H1 (cell line): ENCODE measurements at regions not wholly inside any gene's neighbourhood (a gene's known extent, or its start where the extent isn't known, plus 50 kb on each side); places are given as distances from the start of the nearest gene placed in this dataset.

Source experiments
- CTCF ChIA-PET: fragments of 300-600 bp; sonication (Branson Sonifier 250); formaldehyde crosslinking; loops from one replicate; lab custom pipeline; 2021; ENCODE audit not compliant: partially characterized antibody; lab: Charles Lee
- POLR2A ChIA-PET: fragments of 300-600 bp; sonication (Branson Sonifier 250); formaldehyde crosslinking; loops from one replicate; lab custom pipeline; 2021; ENCODE audit warnings: inconsistent platforms; ENCODE audit not compliant: partially characterized antibody; lab: Charles Lee
- DNase-seq, 2 experiments: peaks; one replicate each; pipeline versions ENCODE4 v3.0.0 to v3.0.0-alpha.2; 2010 to 2022; ENCODE audit warnings: low spot score in 2 of 2, low read depth in 1 of 2, mixed read lengths in 1 of 2
- FAIRE-seq: peaks from 2 replicates; lab custom pipeline; 2011; peaks lifted over from hg19 to GRCh38; lab: Jason Lieb, UNC
- H2AFZ ChIP-seq: 2 replicates; pipeline ENCODE4 v1.8.1; 2012; ENCODE audit warnings: low read length, inconsistent platforms
- H2AK5ac ChIP-seq: 2 replicates; pipeline ENCODE4 v1.6.1; 2013; ENCODE audit warnings: low read depth, low read length
- H2BK120ac ChIP-seq: replicated peaks from 2 replicates; pipeline ENCODE3; 2013; ENCODE audit warnings: low read depth, low read length, inconsistent platforms
- H2BK12ac ChIP-seq: 2 replicates; pipeline ENCODE4 v1.6.1; 2013; ENCODE audit warnings: low read depth, low read length
- H2BK15ac ChIP-seq: 2 replicates; pipeline ENCODE4 v1.6.1; 2013; ENCODE audit warnings: low read length
- H2BK20ac ChIP-seq: 2 replicates; pipeline ENCODE4 v1.6.1; 2013; ENCODE audit warnings: low read length
- H2BK5ac ChIP-seq: 2 replicates; pipeline ENCODE4 v1.6.1; 2013; ENCODE audit warnings: low read depth, low read length
- H3K14ac ChIP-seq: 2 replicates; pipeline ENCODE4 v1.6.1; 2013; ENCODE audit warnings: inconsistent platforms; ENCODE audit not compliant: insufficient read length
- H3K18ac ChIP-seq: 2 replicates; pipeline ENCODE4 v1.6.1; 2013; ENCODE audit warnings: low read length; ENCODE audit errors: extremely low read depth
- H3K23ac ChIP-seq: 2 replicates; pipeline ENCODE4 v1.6.1; 2013; ENCODE audit warnings: inconsistent platforms; ENCODE audit not compliant: insufficient read length
- H3K23me2 ChIP-seq: 2 replicates; pipeline ENCODE4 v1.6.1; 2013; ENCODE audit warnings: low read depth, low read length
- H3K27ac ChIP-seq: 2 replicates; pipeline ENCODE4 v1.6.1; 2011; ENCODE audit warnings: low read depth, low read length, inconsistent platforms
- H3K27me3 ChIP-seq, 4 experiments: replicated peaks in 1 of 4; 1 replicate in 1 of 4; 2 replicates in 3 of 4; pipeline versions ENCODE4 v1.6.1 to v1.8.1; 2011 to 2013; ENCODE audit warnings: low read length in 3 of 4, mild to moderate bottlenecking in 3 of 4, inconsistent platforms in 2 of 4, mixed read lengths in 2 of 4, moderate library complexity in 1 of 4; ENCODE audit not compliant: control insufficient read depth in 3 of 4, insufficient read depth in 3 of 4; ENCODE audit errors: extremely low read depth in 1 of 4
- H3K36me3 ChIP-seq, 4 experiments: 2 replicates each; pipeline versions ENCODE4 v1.6.1 to v1.8.1; 2011 to 2013; ENCODE audit warnings: mild to moderate bottlenecking in 4 of 4, low read length in 3 of 4, moderate library complexity in 2 of 4, control low read depth in 1 of 4, inconsistent platforms in 1 of 4; ENCODE audit not compliant: insufficient read depth in 4 of 4, control insufficient read depth in 2 of 4
- H3K4ac ChIP-seq: replicated peaks from 2 replicates; pipeline ENCODE3; 2013; ENCODE audit warnings: low read length, low read depth, mixed read lengths, inconsistent platforms; ENCODE audit not compliant: insufficient read length
- H3K4me1 ChIP-seq, 4 experiments: replicated peaks in 1 of 4; 1 replicate in 1 of 4; 2 replicates in 3 of 4; pipeline versions ENCODE4 v1.6.1 to v1.8.1; 2011 to 2013; ENCODE audit warnings: low read length in 3 of 4, inconsistent platforms in 2 of 4, mixed read lengths in 1 of 4; ENCODE audit not compliant: insufficient read depth in 4 of 4, control insufficient read depth in 3 of 4
- H3K4me2 ChIP-seq, 2 experiments: 2 replicates each; pipeline versions ENCODE4 v1.6.1 to v1.8.1; 2011 to 2013; ENCODE audit warnings: low read depth in 2 of 2, low read length in 2 of 2, control low read depth in 1 of 2, inconsistent platforms in 1 of 2, mild to moderate bottlenecking in 1 of 2; ENCODE audit not compliant: insufficient read depth in 1 of 2
- H3K4me3 ChIP-seq, 4 experiments: fragments of 200-600, 300-600 bp in 1 of 4; sonication (generic), shearing (Covaris generic), sonication (Bioruptor Twin) in 1 of 4; 2 replicates each; pipeline versions ENCODE4 v1.5.1 to v1.8.1; 2011 to 2016; ENCODE audit warnings: low read length in 4 of 4, low read depth in 3 of 4, control low read depth in 2 of 4, inconsistent platforms in 2 of 4, mild to moderate bottlenecking in 2 of 4, mixed read lengths in 1 of 4, moderate library complexity in 1 of 4; ENCODE audit not compliant: insufficient read depth in 2 of 4; ENCODE audit errors: extremely low read depth in 1 of 4
- H3K56ac ChIP-seq: replicated peaks from 2 replicates; pipeline ENCODE3; 2013; ENCODE audit warnings: low read depth, mild to moderate bottlenecking, mixed read lengths, low read length, inconsistent platforms; ENCODE audit not compliant: insufficient read length
- H3K79me1 ChIP-seq: 2 replicates; pipeline ENCODE4 v1.6.1; 2013; ENCODE audit warnings: low read depth, low read length, control low read depth
- H3K79me2 ChIP-seq, 2 experiments: 2 replicates each; pipeline versions ENCODE4 v1.6.1 to v1.8.1; 2012 to 2013; ENCODE audit warnings: low read length in 2 of 2, mild to moderate bottlenecking in 2 of 2, inconsistent platforms in 1 of 2; ENCODE audit not compliant: insufficient read depth in 2 of 2, control insufficient read depth in 1 of 2
- H3K9ac ChIP-seq, 4 experiments: replicated peaks in 1 of 4; 1 replicate in 1 of 4; 2 replicates in 3 of 4; pipeline versions ENCODE4 v1.6.1 to v1.8.1; 2011 to 2013; ENCODE audit warnings: low read depth in 3 of 4, low read length in 3 of 4, control low read depth in 2 of 4, mild to moderate bottlenecking in 2 of 4, moderate library complexity in 2 of 4, inconsistent platforms in 1 of 4; ENCODE audit errors: extremely low read depth in 1 of 4
- H3K9me3 ChIP-seq, 2 experiments: 2 replicates each; pipeline versions ENCODE4 v1.6.1 to v1.8.1; 2012 to 2013; ENCODE audit warnings: mild to moderate bottlenecking in 2 of 2, moderate library complexity in 2 of 2, control low read depth in 1 of 2, inconsistent platforms in 1 of 2, low read depth in 1 of 2, low read length in 1 of 2, mixed read lengths in 1 of 2; ENCODE audit not compliant: insufficient read depth in 2 of 2
- H4K20me1 ChIP-seq, 2 experiments: replicated peaks in 1 of 2; 2 replicates each; pipeline versions ENCODE3 to v1.8.1; 2011 to 2013; ENCODE audit warnings: inconsistent platforms in 2 of 2, low read length in 2 of 2, mild to moderate bottlenecking in 1 of 2; ENCODE audit not compliant: insufficient read depth in 2 of 2, control insufficient read depth in 1 of 2
- H4K5ac ChIP-seq: 2 replicates; pipeline ENCODE4 v1.6.1; 2013; ENCODE audit warnings: low read length, low read depth, mixed read lengths, inconsistent platforms; ENCODE audit not compliant: insufficient read length
- H4K8ac ChIP-seq: 2 replicates; pipeline ENCODE4 v1.8.0; 2013; ENCODE audit warnings: mild to moderate bottlenecking, moderate library complexity, low read length, inconsistent platforms; ENCODE audit not compliant: insufficient read depth; ENCODE audit errors: extremely low read depth
- H4K91ac ChIP-seq: replicated peaks from 2 replicates; pipeline ENCODE3; 2013; ENCODE audit warnings: low read length, mixed read lengths, inconsistent platforms; ENCODE audit not compliant: insufficient read length
- ATF2 ChIP-seq: IDR thresholded peaks from 2 replicates; pipeline ENCODE4 v1.6.1; 2012; ENCODE audit warnings: low read length, inconsistent platforms
- CTCF ChIP-seq, 3 experiments: IDR thresholded peaks; 1 replicate in 2 of 3; 2 replicates in 1 of 3; pipeline versions ENCODE4 v1.5.1 to v1.6.1; 2011; ENCODE audit warnings: low read length in 3 of 3, mild to moderate bottlenecking in 3 of 3, inconsistent platforms in 2 of 3, low read depth in 1 of 3, moderate library complexity in 1 of 3; ENCODE audit not compliant: insufficient read depth in 1 of 3; ENCODE audit errors: control extremely low read depth in 1 of 3
- RAD21 ChIP-seq, 2 experiments: IDR thresholded peaks in 1 of 2; conservative IDR thresholded peaks in 1 of 2; 2 replicates each; pipeline ENCODE4 v1.6.1; 2011; ENCODE audit warnings: low read depth in 2 of 2, low read length in 2 of 2, improper control_type of control experiment in 1 of 2, inconsistent platforms in 1 of 2, mild to moderate bottlenecking in 1 of 2, moderate library complexity in 1 of 2
- WGBS, 2 experiments: shearing (Covaris generic) in 1 of 2; methylation state at CpG; one replicate each; pipeline versions ENCODE4 v1.1.6 to v1.1.7; 2013 to 2015; ENCODE audit warnings: low lambda C conversion rate in 2 of 2, mixed read lengths in 2 of 2, inconsistent platforms in 1 of 2, low coverage in 1 of 2, missing lambda C conversion rate in 1 of 2; ENCODE audit not compliant: insufficient replicate concordance in 2 of 2, insufficient coverage in 1 of 2, insufficient read length in 1 of 2; ENCODE audit errors: extremely low coverage in 1 of 2, missing lambda C conversion rate in 1 of 2; 5-methylcytosine and 5-hydroxymethylcytosine counted together

- H2BK20ac ChIP-seq = no peak overlapping the region
- no peak overlapping the region for H3K4me2 ChIP-seq
- H4K20me1 ChIP-seq = no peaks in the 10 kb centered on the region
- no peak overlapping the region for H4K5ac ChIP-seq
- H2BK15ac ChIP-seq = no peak overlapping the region
- H3K4me1 ChIP-seq = peaks cover 0 to 9% (median 4%) of the 10 kb centered on the region in 4 experiments; a peak in 4 of 7 replicates
- H2AFZ ChIP-seq = no peak overlapping the region
- H2AK5ac ChIP-seq = no peak overlapping the region
- H3K56ac ChIP-seq = no peak overlapping the region
- no peak overlapping the region for H3K4ac ChIP-seq
- no peaks in the 10 kb centered on the region for H3K27me3 ChIP-seq
- TF ChIP-seq ATF2 = no peak
- peak; percentile 64 to 80 (median 74) for TF ChIP-seq CTCF (IDR thresholded peaks at IDR 0.05; ENCODE audit: control extremely low read depth in 1 of 3, insufficient read depth in 1 of 3, low read depth in 1 of 3, low read length in 3 of 3)
- peak; percentile 84 to 88 for TF ChIP-seq RAD21 (IDR thresholded peaks at IDR 0.05 in 1 of 2, conservative IDR thresholded peaks at IDR 0.05 in 1 of 2; ENCODE audit: low read depth in 2 of 2, low read length in 2 of 2)
- peak; percentile 55 for FAIRE-seq
- H3K9me3 ChIP-seq = no peaks in the 10 kb centered on the region
- H3K79me2 ChIP-seq = no peaks in the 10 kb centered on the region
- no peak overlapping the region for H3K18ac ChIP-seq
- WGBS, 2 experiments = 81% methylated on average over 9 of the region's 9 CpGs; no CpG with 5 or more reads in 1 of the 2 experiments
- no peaks in the 10 kb centered on the region for H3K79me1 ChIP-seq
- H3K9ac ChIP-seq = no peak overlapping the region
- CTCF ChIA-PET = interaction anchor here (0.7 to 2.9 kb wide), 14 partner anchors 9 to 472 kb away, joined by 3 to 7 read pairs (median 4); no protein-coding TSS in a partner anchor
- no peaks in the 10 kb centered on the region for H3K36me3 ChIP-seq
- peak; percentile 23 to 57 for DNase-seq
- no peak overlapping the region for H4K91ac ChIP-seq
- POLR2A ChIA-PET = interaction anchor here (0.7 kb wide), 1 partner anchor 19 kb away, joined by 3 read pairs; no protein-coding TSS in a partner anchor
- H3K23ac ChIP-seq = no peak overlapping the region
- no peak overlapping the region for H3K14ac ChIP-seq
- 0 out of 2 replicates have a peak overlapping the region, but pooled peaks have one; percentile 1 for H2BK5ac ChIP-seq
- H4K8ac ChIP-seq = no peak overlapping the region
- H2BK120ac ChIP-seq = no peak overlapping the region
- no peak overlapping the region for H2BK12ac ChIP-seq
- no peak overlapping the region for H3K27ac ChIP-seq
- H3K23me2 ChIP-seq = no peaks in the 10 kb centered on the region
- no peak overlapping the region for H3K4me3 ChIP-seq
Observed at GRCh38 chr10:128739930-128740329, 613.7 kb upstream of the MKI67 start.
